LoVo (cell line): ENCODE measurements at regions not wholly inside any gene's neighbourhood (a gene's known extent, or its start where the extent isn't known, plus 50 kb on each side); places are given as distances from the start of the nearest gene placed in this dataset.
"Not testable (repeated sequence)": the region's sequence is repeated elsewhere in the genome, so short reads cannot be mapped to it uniquely, and the experiment has no call there.

ENCODE experiments used
- DNase-seq: peaks from one replicate; pipeline ENCODE4 v3.0.0-alpha.2; 2016; ENCODE audit warnings: low spot score

GRCh38 chr1:10867914-10868598 is 71.6 kb upstream of the CASZ1 start:
- no peak for DNase-seq

GRCh38 chr1:10868599-10868965 is 72.1 kb upstream of the CASZ1 start:
- peak; percentile 5 for DNase-seq

GRCh38 chr1:10869933-10870332 is 73.5 kb upstream of the CASZ1 start:
- DNase-seq: no peak

GRCh38 chr1:10870493-10871096 is 74.1 kb upstream of the CASZ1 start:
- DNase-seq: no peak

- DNase-seq: no peak
Observed at GRCh38 chr1:10873189-10873588, 76.7 kb upstream of the CASZ1 start.

- DNase-seq: no peak
Observed at GRCh38 chr1:10874351-10874750, 77.9 kb upstream of the CASZ1 start.

- no peak for DNase-seq
Observed at GRCh38 chr1:10877894-10878293, 81.4 kb upstream of the CASZ1 start.

- DNase-seq: no peak
Observed at GRCh38 chr1:10878469-10878868, 82.0 kb upstream of the CASZ1 start.

- DNase-seq: no peak
Observed at GRCh38 chr1:10880063-10880462, 83.6 kb upstream of the CASZ1 start.

GRCh38 chr1:10881046-10881445 is 84.6 kb upstream of the CASZ1 start:
- no peak for DNase-seq

GRCh38 chr1:10882069-10882468 is 85.6 kb upstream of the CASZ1 start:
- DNase-seq: no peak

- not testable (repeated sequence) for DNase-seq
Observed at GRCh38 chr1:10887032-10887431, 90.6 kb upstream of the CASZ1 start.

GRCh38 chr1:10888291-10888690 is 91.8 kb upstream of the CASZ1 start:
- DNase-seq: no peak

GRCh38 chr1:10888791-10889649 is 92.6 kb upstream of the CASZ1 start:
- DNase-seq: no peak

- no peak for DNase-seq
Observed at GRCh38 chr1:10889650-10890353, 93.4 kb upstream of the CASZ1 start.

GRCh38 chr1:10890491-10891071 is 94.1 kb upstream of the CASZ1 start:
- no peak for DNase-seq

- DNase-seq: no peak
Observed at GRCh38 chr1:10891091-10891490, 94.6 kb upstream of the CASZ1 start.

- DNase-seq: no peak
Observed at GRCh38 chr1:10892138-10893065, 96.0 kb upstream of the CASZ1 start.

- DNase-seq: no peak
Observed at GRCh38 chr1:10895621-10896020, 99.2 kb upstream of the CASZ1 start.

GRCh38 chr1:10896673-10897072 is 100.2 kb upstream of the CASZ1 start:
- no peak for DNase-seq
